ENCODE measurements at regions not wholly inside any gene's neighbourhood (a gene's known extent, or its start where the extent isn't known, plus 50 kb on each side); places are given as distances from the start of the nearest gene placed in this dataset.
"Not testable (repeated sequence)": the region's sequence is repeated elsewhere in the genome, so short reads cannot be mapped to it uniquely, and the experiment has no call there.

DNA sequence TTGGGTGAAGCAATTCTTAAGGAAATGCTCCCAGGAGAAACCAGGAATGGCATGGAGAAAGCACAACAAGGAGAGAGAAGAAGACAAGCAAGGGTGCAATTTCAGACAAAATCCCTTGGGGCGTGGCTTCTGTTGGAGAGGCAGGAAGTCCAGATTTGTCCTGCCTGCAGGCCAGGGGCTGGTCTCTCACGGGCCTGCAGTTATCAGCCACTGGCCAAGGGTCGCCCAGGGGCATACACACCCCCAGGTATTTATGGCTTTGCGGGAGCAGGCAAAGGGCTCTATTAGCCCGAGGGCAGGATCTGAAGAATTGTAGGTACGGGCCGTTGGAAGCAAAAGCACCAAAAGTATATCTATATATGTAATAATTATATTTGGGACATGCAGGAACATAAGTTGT lies 87.7 kb downstream of the IYD start:
- DNase-seq (ENCODE audit: low spot score) = no peak

- DNase-seq (ENCODE audit: low spot score) = no peak
Measured at GRCh38 chr6:150456902-150457643, 88.3 kb downstream of the IYD start.

DNA sequence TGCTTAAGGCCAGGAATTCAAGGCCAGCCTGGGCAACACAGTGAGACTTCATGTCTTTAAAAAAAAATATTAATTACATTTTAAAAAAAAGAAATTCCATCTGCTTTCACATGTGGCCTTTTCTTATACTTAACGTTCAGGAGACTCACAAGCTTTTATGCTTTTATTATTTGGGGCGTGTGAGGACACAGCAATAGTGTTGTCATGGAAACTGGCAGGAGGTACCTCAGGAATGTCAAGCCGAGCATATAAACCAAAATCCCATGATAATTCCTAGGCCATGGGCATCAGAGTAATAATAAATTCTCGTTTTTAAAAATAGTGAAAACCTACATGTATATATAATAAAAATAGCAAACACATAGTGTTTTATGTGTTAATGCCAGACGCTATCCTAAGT lies 89.8 kb downstream of the IYD start:
- no peak for DNase-seq (ENCODE audit: low spot score)

GRCh38 chr6:150463852-150464251 lies 95.0 kb downstream of the IYD start:
- no peak for DNase-seq (ENCODE audit: low spot score)

- DNase-seq (ENCODE audit: low spot score) = no peak
Measured at GRCh38 chr6:150464966-150465365, 96.2 kb downstream of the IYD start.

- no peak for DNase-seq (ENCODE audit: low spot score)
Measured at GRCh38 chr6:150465610-150466009, 96.8 kb downstream of the IYD start.

GRCh38 chr6:150466196-150466595 lies 97.4 kb downstream of the IYD start:
- no peak for DNase-seq (ENCODE audit: low spot score)

DNA sequence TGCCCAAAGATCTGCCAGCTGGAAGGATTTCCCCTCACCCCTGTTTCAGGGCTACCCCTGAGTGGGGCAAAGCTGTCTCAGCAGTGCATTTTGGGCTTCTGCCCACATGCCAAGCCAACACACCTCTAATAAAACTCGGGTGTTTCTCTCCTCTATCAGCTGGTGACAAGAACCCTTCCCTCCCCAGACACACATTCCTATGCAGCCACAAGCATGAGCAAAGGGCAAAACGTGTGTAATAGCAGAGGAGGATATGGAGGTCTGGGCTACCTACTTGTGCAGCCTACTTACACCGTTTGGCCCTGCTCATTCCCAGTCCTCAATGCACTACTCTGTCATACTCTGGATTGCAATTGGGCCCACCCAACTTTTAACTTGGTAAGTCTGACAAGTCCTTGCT lies 101.3 kb downstream of the IYD start:
- no peak for DNase-seq (ENCODE audit: low spot score)

- DNase-seq (ENCODE audit: low spot score) = no peak
Measured at GRCh38 chr6:150470960-150471665, 102.3 kb downstream of the IYD start.

GRCh38 chr6:150478656-150479545 lies 110.1 kb downstream of the IYD start:
- no peak for DNase-seq (ENCODE audit: low spot score)

DNA sequence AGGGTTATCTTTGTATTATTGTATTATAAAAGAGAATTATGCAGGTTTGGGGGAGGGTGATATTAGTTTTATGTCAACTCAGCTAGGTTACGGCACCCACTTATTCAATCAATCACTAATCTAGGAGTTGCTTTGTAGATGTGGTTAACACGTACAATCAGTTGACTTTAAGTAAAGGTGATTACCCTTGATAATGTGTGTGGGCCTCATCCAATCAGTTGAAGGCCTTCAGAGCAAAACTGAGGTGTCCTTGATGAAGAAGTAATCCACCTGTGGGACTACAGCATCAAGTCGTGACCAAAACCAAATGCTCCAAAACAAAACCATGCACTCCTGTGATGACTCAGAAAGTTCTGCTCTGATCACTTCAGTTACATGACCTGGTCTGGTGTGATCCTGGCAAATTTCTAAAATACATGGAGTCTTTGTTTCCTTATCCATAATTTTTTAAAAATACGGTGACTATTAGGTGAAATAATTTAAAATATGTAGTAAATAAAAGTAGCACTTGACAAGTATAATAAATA lies 114.1 kb downstream of the IYD start:
- no peak for DNase-seq (ENCODE audit: low spot score)

GRCh38 chr6:150485161-150485958 lies 114.3 kb upstream of the PLEKHG1 start:
- DNase-seq (ENCODE audit: low spot score) = no peak

GRCh38 chr6:150486048-150486447 lies 113.6 kb upstream of the PLEKHG1 start:
- DNase-seq (ENCODE audit: low spot score) = no peak

GRCh38 chr6:150490586-150490985 lies 109.1 kb upstream of the PLEKHG1 start:
- no peak for DNase-seq (ENCODE audit: low spot score)

GRCh38 chr6:150491131-150491810 lies 108.4 kb upstream of the PLEKHG1 start:
- no peak for DNase-seq (ENCODE audit: low spot score)

GRCh38 chr6:150491811-150492172 lies 107.9 kb upstream of the PLEKHG1 start:
- DNase-seq (ENCODE audit: low spot score) = no peak

DNA sequence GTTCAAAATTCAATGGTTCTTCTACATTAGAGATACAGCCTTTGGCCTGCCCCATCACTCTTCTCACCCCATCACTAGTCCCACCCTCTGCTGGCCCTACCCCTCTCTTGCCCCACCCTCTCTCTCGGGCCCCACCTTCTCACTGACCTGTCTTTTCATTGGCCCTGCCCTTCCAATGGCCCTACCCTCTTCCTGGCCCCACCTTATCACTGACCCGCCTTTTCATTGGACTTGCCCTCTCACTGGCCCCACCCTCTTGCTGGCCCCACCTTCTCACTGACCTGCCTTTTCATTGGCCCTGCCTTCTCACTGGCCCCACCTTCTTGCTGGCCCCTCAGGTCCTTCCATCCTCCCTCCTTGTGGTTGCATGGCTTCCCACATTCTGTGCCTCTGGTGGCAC lies 107.2 kb upstream of the PLEKHG1 start:
- DNase-seq (ENCODE audit: low spot score) = no peak

GRCh38 chr6:150492941-150493340 lies 106.7 kb upstream of the PLEKHG1 start:
- DNase-seq (ENCODE audit: low spot score) = no peak

DNA sequence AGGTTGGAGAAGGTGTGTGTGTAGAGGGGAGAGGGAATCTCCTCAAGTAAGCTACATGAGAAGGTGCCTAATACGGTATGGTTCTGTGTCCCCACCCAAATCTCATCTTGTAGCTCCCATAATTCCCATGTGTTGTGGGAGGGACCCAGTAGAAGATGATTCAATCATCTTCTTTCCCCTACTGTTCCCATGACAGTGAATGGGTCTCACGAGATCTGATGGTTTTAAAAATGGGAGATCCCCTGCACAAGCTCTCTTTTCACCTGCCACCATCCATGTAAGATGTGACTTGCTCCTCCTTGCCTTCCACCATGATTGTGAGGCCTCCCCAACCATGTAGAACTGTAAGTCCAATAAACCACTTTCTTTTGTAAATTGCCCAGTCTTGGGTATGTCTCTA lies 106.1 kb upstream of the PLEKHG1 start:
- DNase-seq (ENCODE audit: low spot score) = not testable (repeated sequence)

DNA sequence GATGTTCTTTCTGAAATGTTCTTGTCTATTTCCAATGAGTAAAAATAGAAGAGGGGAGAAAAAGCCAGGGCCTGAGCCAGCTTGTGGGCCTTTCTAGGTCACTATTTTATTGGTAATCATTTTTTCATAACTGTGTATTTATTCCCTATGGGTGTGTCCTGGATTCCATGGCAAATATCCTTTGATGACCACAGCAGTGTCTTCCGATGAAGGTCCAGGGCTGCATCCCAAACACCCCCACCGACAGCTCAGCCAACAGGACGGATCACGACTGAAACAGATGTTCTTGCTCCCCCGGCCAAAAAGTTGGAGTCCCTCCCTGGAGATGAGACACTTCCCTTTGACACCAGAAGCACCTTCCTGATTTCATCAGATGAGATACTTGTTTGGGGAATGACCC lies 105.4 kb upstream of the PLEKHG1 start:
- DNase-seq (ENCODE audit: low spot score) = no peak

DNA sequence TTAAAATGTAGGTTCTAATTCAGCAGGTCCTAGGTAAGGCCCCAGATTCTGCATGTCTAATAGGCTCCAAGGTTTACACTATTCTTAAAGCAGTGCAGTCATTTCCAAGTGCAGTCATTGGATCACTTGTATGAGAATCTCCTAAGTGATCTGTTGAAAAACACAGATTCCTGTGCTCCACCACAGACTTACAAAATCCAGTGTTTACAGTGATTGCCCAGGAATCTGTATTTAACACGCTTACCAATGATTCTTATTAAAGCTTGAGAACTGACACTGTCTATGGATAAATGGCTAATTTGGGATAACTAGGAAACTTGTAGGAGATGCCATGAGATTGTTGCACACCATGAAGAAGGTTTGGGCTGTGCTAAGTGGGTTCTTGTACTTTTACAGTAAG lies 104.6 kb upstream of the PLEKHG1 start:
- no peak for DNase-seq (ENCODE audit: low spot score)
